Smooth muscle cell (in vitro differentiated cells): ENCODE measurements at regions not wholly inside any gene's neighbourhood (a gene's known extent, or its start where the extent isn't known, plus 50 kb on each side); places are given as distances from the start of the nearest gene placed in this dataset.

Experiments
- DNase-seq: peaks from one replicate; lab custom pipeline; 2025; ENCODE audit not compliant: unreplicated experiment; lab: John Stamatoyannopoulos, UW
- H2AFZ ChIP-seq: fragments of 200-600 bp; sonication (generic); 2 replicates; pipeline ENCODE4 v1.6.0; 2016; ENCODE audit warnings: antibody characterized with exemption, low read depth, mild to moderate bottlenecking
- H3F3A ChIP-seq: fragments of 200-600 bp; sonication (generic); 2 replicates; pipeline ENCODE4 v1.6.0; 2017; ENCODE audit warnings: antibody characterized with exemption, low read depth
- H3K27ac ChIP-seq: fragments of 200-600 bp; sonication (generic); 2 replicates; pipeline ENCODE4 v1.5.1; 2016; ENCODE audit warnings: low read depth, mild to moderate bottlenecking
- H3K27me3 ChIP-seq: fragments of 200-600 bp; sonication (generic); 2 replicates; pipeline ENCODE4 v1.6.1; 2016; ENCODE audit warnings: low read depth, mild to moderate bottlenecking
- H3K36me3 ChIP-seq: fragments of 200-600 bp; sonication (generic); 2 replicates; pipeline ENCODE4 v1.5.1; 2016; ENCODE audit warnings: low read depth
- H3K4me1 ChIP-seq: fragments of 200-600 bp; sonication (generic); 2 replicates; pipeline ENCODE4 v1.5.1; 2016; ENCODE audit warnings: low read depth
- H3K4me2 ChIP-seq: fragments of 200-600 bp; sonication (generic); 2 replicates; pipeline ENCODE4 v1.6.0; 2016; ENCODE audit warnings: mild to moderate bottlenecking
- H3K4me3 ChIP-seq: fragments of 200-600 bp; sonication (generic); 2 replicates; pipeline ENCODE4 v1.5.1; 2016; ENCODE audit warnings: mild to moderate bottlenecking
- H3K79me2 ChIP-seq: fragments of 200-600 bp; sonication (generic); 2 replicates; pipeline ENCODE4 v1.6.0; 2016; ENCODE audit warnings: low read depth, mild to moderate bottlenecking
- H3K9ac ChIP-seq: fragments of 200-600 bp; sonication (generic); 2 replicates; pipeline ENCODE4 v1.6.0; 2016; ENCODE audit warnings: low read depth
- H3K9me3 ChIP-seq: fragments of 200-600 bp; sonication (generic); replicated peaks from 2 replicates; pipeline ENCODE4 v1.5.1; 2016; ENCODE audit warnings: low read depth
- H4K20me1 ChIP-seq: fragments of 200-600 bp; sonication (generic); 2 replicates; pipeline ENCODE4 v1.6.0; 2016; ENCODE audit warnings: low read depth
- WGBS: methylation state at CpG from one replicate; pipeline ENCODE4 v1.1.7; 2016; ENCODE audit warnings: low lambda C conversion rate; 5-methylcytosine and 5-hydroxymethylcytosine counted together
- TF ChIP-seq, protein P1 (sequence below): fragments of 200-600 bp; sonication (generic); IDR thresholded peaks from 2 replicates; pipeline ENCODE4 v1.5.1; 2017; ENCODE audit warnings: borderline replicate concordance, mild to moderate bottlenecking, antibody characterized with exemption; ENCODE audit not compliant: insufficient read depth, poor library complexity, severe bottlenecking

DNA sequence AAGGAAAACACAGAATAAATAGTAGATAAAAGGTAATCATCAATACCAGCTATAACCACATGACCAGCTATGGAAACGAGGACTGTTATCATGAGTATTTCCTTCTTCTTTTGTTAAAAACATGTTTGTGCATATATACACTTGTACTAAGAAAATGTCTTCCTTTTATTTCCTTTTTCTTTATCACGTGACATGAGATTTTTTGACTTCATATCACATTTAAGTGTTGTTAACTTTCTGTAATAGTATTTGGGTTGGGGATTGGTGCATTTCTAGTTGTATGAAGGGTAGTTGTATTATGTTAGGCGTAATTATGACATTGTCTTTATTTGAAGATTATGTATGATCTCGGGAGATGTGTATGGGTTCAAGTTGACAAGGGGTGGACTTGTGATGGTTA lies 278.5 kb upstream of the ZNF385D start:
- TF ChIP-seq, protein P1, sequence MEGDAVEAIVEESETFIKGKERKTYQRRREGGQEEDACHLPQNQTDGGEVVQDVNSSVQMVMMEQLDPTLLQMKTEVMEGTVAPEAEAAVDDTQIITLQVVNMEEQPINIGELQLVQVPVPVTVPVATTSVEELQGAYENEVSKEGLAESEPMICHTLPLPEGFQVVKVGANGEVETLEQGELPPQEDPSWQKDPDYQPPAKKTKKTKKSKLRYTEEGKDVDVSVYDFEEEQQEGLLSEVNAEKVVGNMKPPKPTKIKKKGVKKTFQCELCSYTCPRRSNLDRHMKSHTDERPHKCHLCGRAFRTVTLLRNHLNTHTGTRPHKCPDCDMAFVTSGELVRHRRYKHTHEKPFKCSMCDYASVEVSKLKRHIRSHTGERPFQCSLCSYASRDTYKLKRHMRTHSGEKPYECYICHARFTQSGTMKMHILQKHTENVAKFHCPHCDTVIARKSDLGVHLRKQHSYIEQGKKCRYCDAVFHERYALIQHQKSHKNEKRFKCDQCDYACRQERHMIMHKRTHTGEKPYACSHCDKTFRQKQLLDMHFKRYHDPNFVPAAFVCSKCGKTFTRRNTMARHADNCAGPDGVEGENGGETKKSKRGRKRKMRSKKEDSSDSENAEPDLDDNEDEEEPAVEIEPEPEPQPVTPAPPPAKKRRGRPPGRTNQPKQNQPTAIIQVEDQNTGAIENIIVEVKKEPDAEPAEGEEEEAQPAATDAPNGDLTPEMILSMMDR, result no peak
- DNase-seq, result no peak
- 89% methylated on average over 4 of the region's 4 CpGs for WGBS
- no peaks in the 10 kb centered on the region for H3K79me2 ChIP-seq
- H3K9me3 ChIP-seq, result no peaks in the 10 kb centered on the region
- no peak overlapping the region for H3K4me3 ChIP-seq
- no peak overlapping the region for H3K9ac ChIP-seq
- H3K36me3 ChIP-seq, result no peaks in the 10 kb centered on the region
- H3K4me2 ChIP-seq, result no peak overlapping the region
- no peaks in the 10 kb centered on the region for H3K27me3 ChIP-seq
- H3K4me1 ChIP-seq, result no peaks in the 10 kb centered on the region
- H3F3A ChIP-seq, result no peaks in the 10 kb centered on the region
- no peaks in the 10 kb centered on the region for H4K20me1 ChIP-seq
- H2AFZ ChIP-seq, result no peak overlapping the region
- no peak overlapping the region for H3K27ac ChIP-seq

DNA sequence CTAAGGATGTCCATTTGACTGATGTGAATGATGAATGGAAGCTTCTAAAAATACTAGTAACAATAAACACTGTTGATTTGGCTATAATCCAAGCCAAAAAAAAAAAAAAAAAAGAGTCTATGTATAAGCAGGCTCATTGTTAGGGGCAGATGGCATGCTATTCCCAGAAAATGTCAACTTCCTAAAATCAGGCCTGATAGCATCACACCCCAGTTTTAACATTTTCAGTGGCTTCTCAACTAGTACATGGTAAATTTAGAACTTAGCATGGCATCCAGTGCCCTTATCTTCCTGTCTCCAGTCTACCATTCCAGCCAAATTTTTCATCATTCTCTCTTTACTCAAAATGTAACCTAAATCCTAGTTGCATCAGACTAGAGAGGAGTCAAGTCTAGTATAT lies 288.2 kb upstream of the ZNF385D start:
- TF ChIP-seq, protein P1, result no peak
- Histone ChIP-seq H3K4me3 (no peak overlapping the region), H3K9me3 (no peaks in the 10 kb centered on the region), H3K4me2 (no peak overlapping the region), H3K27me3 (no peaks in the 10 kb centered on the region), H4K20me1 (no peaks in the 10 kb centered on the region), H3K4me1 (no peaks in the 10 kb centered on the region), H2AFZ (no peak overlapping the region), H3K36me3 (no peaks in the 10 kb centered on the region), H3K79me2 (no peaks in the 10 kb centered on the region), H3K27ac (no peak overlapping the region), H3K9ac (no peak overlapping the region), H3F3A (no peaks in the 10 kb centered on the region)
- no peak for DNase-seq

DNA sequence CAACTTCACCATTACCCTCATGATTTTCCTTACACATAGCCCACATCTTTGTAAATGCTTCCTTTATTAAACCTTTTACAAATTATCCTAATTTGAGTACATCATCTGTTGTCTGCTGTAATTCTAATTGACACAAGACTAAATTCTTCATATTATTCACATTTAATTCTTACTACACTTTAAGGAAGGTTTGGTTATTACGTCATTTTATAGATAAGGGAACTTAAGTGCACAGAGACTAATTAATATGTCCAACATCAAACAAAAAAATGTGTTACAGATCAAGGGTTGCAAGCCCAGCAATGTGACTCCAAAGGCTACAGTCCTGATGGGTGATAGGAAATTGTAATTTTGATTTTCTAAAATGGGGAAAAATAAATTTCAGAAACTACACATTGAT lies 289.1 kb upstream of the ZNF385D start:
- Histone ChIP-seq H3K9ac (no peak overlapping the region), H3K79me2 (no peaks in the 10 kb centered on the region), H3K4me2 (no peak overlapping the region), H2AFZ (no peak overlapping the region), H3K27ac (no peak overlapping the region), H3K4me3 (no peak overlapping the region), H3F3A (no peaks in the 10 kb centered on the region), H3K36me3 (no peaks in the 10 kb centered on the region), H3K4me1 (no peaks in the 10 kb centered on the region), H3K27me3 (no peaks in the 10 kb centered on the region), H4K20me1 (no peaks in the 10 kb centered on the region), H3K9me3 (no peaks in the 10 kb centered on the region)
- 89% methylated on average over 1 of the region's 1 CpG for WGBS
- TF ChIP-seq, protein P1, result no peak
- DNase-seq, result no peak

DNA sequence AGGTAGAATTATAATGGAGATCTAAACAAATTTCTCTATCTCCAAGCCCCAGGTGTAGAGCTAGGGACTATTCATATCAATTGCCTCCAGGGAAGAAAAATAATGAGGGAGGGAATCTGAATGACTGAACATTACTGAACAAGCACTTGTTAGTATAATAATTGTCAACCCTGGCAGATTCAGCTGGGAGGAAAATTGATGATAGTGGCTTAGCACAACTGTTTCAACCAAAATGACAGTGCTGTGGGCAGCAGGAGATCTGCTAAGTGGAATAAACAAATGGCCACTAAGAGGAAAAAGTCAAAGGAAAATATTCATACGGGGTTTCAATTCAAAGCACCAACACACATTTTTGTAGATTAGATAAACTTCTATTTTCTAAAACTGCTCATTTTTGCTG lies 294.9 kb upstream of the ZNF385D start:
- Histone ChIP-seq H3K4me3 (no peak overlapping the region), H3K4me2 (no peak overlapping the region), H4K20me1 (no peaks in the 10 kb centered on the region), H3K79me2 (no peaks in the 10 kb centered on the region), H2AFZ (no peak overlapping the region), H3K27ac (no peak overlapping the region), H3K27me3 (no peaks in the 10 kb centered on the region), H3K9ac (no peak overlapping the region), H3K36me3 (no peaks in the 10 kb centered on the region), H3K9me3 (no peaks in the 10 kb centered on the region), H3F3A (no peaks in the 10 kb centered on the region), H3K4me1 (no peaks in the 10 kb centered on the region)
- 44% methylated on average over 1 of the region's 1 CpG for WGBS
- TF ChIP-seq, protein P1, result no peak
- DNase-seq, result no peak
